WTC11 (cell line): ENCODE measurements at regions not wholly inside any gene's neighbourhood (a gene's known extent, or its start where the extent isn't known, plus 50 kb on each side); places are given as distances from the start of the nearest gene placed in this dataset.

ENCODE experiments used
- ATAC-seq: fragments of 200-7000 bp; cut with Tn5 transposase; 2 replicates; pipeline ENCODE4 v1.10.0; 2021; ENCODE audit warnings: mild to moderate bottlenecking, moderate library complexity
- CTCF ChIA-PET: fragments of 300-600 bp; sonication (Branson Sonifier 250); formaldehyde crosslinking; loops from one replicate; lab custom pipeline; 2021; ENCODE audit warnings: antibody characterized with exemption; lab: Charles Lee
- POLR2A ChIA-PET: fragments of 350-600 bp; sonication (Branson Sonifier 250); formaldehyde crosslinking; loops from one replicate; lab custom pipeline; 2021; ENCODE audit warnings: antibody characterized with exemption; lab: Charles Lee
- DNase-seq: peaks from one replicate; pipeline ENCODE4 v3.0.0; 2021; ENCODE audit warnings: low spot score
- H3K27ac Mint-ChIP-seq: 2 replicates; pipeline ENCODE4 v1.8.0; 2021; ENCODE audit warnings: mixed read lengths
- H3K27me3 Mint-ChIP-seq: 2 replicates; pipeline ENCODE4 v1.8.0; 2021; ENCODE audit warnings: low read depth, mild to moderate bottlenecking, moderate library complexity, mixed read lengths
- H3K36me3 Mint-ChIP-seq: 2 replicates; pipeline ENCODE4 v1.8.0; 2021; ENCODE audit warnings: mixed read lengths
- H3K4me1 Mint-ChIP-seq: 2 replicates; pipeline ENCODE4 v1.8.0; 2022; ENCODE audit warnings: mixed read lengths
- H3K4me3 Mint-ChIP-seq: 2 replicates; pipeline ENCODE4 v1.8.0; 2021; ENCODE audit warnings: mild to moderate bottlenecking, moderate library complexity, mixed read lengths
- H3K9me3 Mint-ChIP-seq: 2 replicates; pipeline ENCODE4 v1.8.0; 2021; ENCODE audit warnings: mixed read lengths
- CBFB ChIP-seq: sonication (generic); formaldehyde crosslinking; IDR thresholded peaks from 2 replicates; pipeline ENCODE4 v1.8.1; 2022; ENCODE audit warnings: mild to moderate bottlenecking, low read depth, missing genetic modification reagents
- EMX1 ChIP-seq: fragments of 250-450 bp; sonication (Bioruptor Pico); IDR thresholded peaks from 2 replicates; pipeline ENCODE4 v1.8.0; 2021; ENCODE audit warnings: mild to moderate bottlenecking
- FOXJ3 ChIP-seq: sonication (generic); formaldehyde crosslinking; IDR thresholded peaks from 2 replicates; pipeline ENCODE4 v1.9.0; 2021; ENCODE audit warnings: missing genetic modification reagents, mild to moderate bottlenecking, borderline replicate concordance
- GTF2I ChIP-seq: fragments of 250-450 bp; sonication (Bioruptor Pico); conservative IDR thresholded peaks from 2 replicates; pipeline ENCODE4 v1.4.0; 2021; ENCODE audit warnings: mild to moderate bottlenecking
- HMGA2 ChIP-seq: fragments of 250-450 bp; sonication (Bioruptor Pico); IDR thresholded peaks from 2 replicates; pipeline ENCODE4 v1.4.0; 2021; ENCODE audit warnings: mild to moderate bottlenecking, moderate library complexity
- IRF2 ChIP-seq: sonication (generic); formaldehyde crosslinking; IDR thresholded peaks from 2 replicates; pipeline ENCODE4 v1.8.0; 2022; ENCODE audit warnings: low read depth, missing genetic modification reagents, borderline replicate concordance
- JAZF1 ChIP-seq: fragments of 250-450 bp; sonication (Bioruptor Pico); IDR thresholded peaks from 2 replicates; pipeline ENCODE4 v1.9.0; 2021; ENCODE audit warnings: moderate library complexity, mild to moderate bottlenecking, inconsistent platforms
- MLX ChIP-seq: sonication (generic); formaldehyde crosslinking; IDR thresholded peaks from 2 replicates; pipeline ENCODE4 v1.8.1; 2023; ENCODE audit warnings: mild to moderate bottlenecking, missing genetic modification reagents, moderate library complexity
- NFYB ChIP-seq: sonication (generic); formaldehyde crosslinking; conservative IDR thresholded peaks from 2 replicates; pipeline ENCODE4 v1.8.0; 2022; ENCODE audit warnings: low read depth, missing genetic modification reagents
- RORB ChIP-seq: fragments of 250-450 bp; sonication (Bioruptor Pico); IDR thresholded peaks from 2 replicates; pipeline ENCODE4 v1.9.0; 2021; ENCODE audit warnings: mild to moderate bottlenecking
- STAT6 ChIP-seq: sonication (generic); formaldehyde crosslinking; conservative IDR thresholded peaks from 2 replicates; pipeline ENCODE4 v1.8.1; 2023; ENCODE audit warnings: mild to moderate bottlenecking, low read depth, missing genetic modification reagents, moderate library complexity
- TP53 ChIP-seq: sonication (generic); formaldehyde crosslinking; IDR thresholded peaks from 2 replicates; pipeline ENCODE4 v1.8.1; 2023; ENCODE audit warnings: mild to moderate bottlenecking, missing genetic modification reagents
- ZNF121 ChIP-seq: sonication (generic); formaldehyde crosslinking; IDR thresholded peaks from 2 replicates; pipeline ENCODE4 v1.8.0; 2023; ENCODE audit warnings: missing genetic modification reagents
- ZNF138 ChIP-seq: sonication (generic); formaldehyde crosslinking; conservative IDR thresholded peaks from 2 replicates; pipeline ENCODE4 v1.8.1; 2022; ENCODE audit warnings: mild to moderate bottlenecking, moderate library complexity, missing genetic modification reagents
- ZNF423 ChIP-seq: fragments of 250-450 bp; sonication (Bioruptor Pico); IDR thresholded peaks from 2 replicates; pipeline ENCODE4 v2.1.2; 2022; ENCODE audit warnings: mild to moderate bottlenecking, moderate library complexity
- ZNF671 ChIP-seq: fragments of 250-450 bp; sonication (Bioruptor Pico); IDR thresholded peaks from 2 replicates; pipeline ENCODE4 v1.8.0; 2021; ENCODE audit warnings: mild to moderate bottlenecking
- TF ChIP-seq, protein P1 (sequence below): fragments of 250-450 bp; sonication (Bioruptor Pico); IDR thresholded peaks from 2 replicates; pipeline ENCODE4 v2.1.2; 2022; ENCODE audit warnings: mild to moderate bottlenecking, moderate library complexity
- TF ChIP-seq, protein P2 (sequence below): sonication (generic); formaldehyde crosslinking; conservative IDR thresholded peaks from 2 replicates; pipeline ENCODE4 v1.8.1; 2022; ENCODE audit warnings: mild to moderate bottlenecking, missing genetic modification reagents
- TF ChIP-seq, protein P3 (sequence below): sonication (generic); formaldehyde crosslinking; IDR thresholded peaks from 2 replicates; pipeline ENCODE4 v1.8.0; 2023; ENCODE audit warnings: missing genetic modification reagents, mild to moderate bottlenecking, borderline replicate concordance
- TF ChIP-seq, protein P4 (sequence below): fragments of 200-600 bp; IDR thresholded peaks from 2 replicates; pipeline ENCODE4 v1.8.0; 2022; ENCODE audit warnings: antibody characterized with exemption
- TF ChIP-seq, protein P5 (sequence below): fragments of 250-450 bp; sonication (Bioruptor Pico); IDR thresholded peaks from 2 replicates; pipeline ENCODE4 v1.9.0; 2021; ENCODE audit warnings: mild to moderate bottlenecking
- TF ChIP-seq, protein P6 (sequence below): sonication (generic); formaldehyde crosslinking; IDR thresholded peaks from 2 replicates; pipeline ENCODE4 v1.8.1; 2023; ENCODE audit warnings: mild to moderate bottlenecking, moderate library complexity, missing genetic modification reagents

DNA sequence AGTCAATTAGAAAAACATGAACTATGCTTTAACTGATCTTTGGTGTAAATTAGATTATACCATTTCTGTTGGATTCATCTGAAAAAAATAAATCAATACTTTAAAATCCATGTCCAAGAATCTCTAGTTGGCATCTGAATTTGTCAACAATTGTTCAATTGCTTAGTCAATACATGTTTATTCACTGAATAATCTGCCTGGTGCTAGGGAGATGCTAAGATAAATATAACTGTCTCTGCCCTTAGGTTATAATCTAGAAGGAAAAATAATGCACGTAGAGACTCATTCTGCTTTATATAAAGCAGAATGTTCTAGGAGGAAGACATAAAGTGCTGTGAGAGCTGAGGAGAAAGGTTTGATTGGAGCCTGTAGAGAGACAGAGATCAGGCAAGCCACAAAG, 537.2 kb upstream of the IL12A start (continued):
- TF ChIP-seq, protein P1, sequence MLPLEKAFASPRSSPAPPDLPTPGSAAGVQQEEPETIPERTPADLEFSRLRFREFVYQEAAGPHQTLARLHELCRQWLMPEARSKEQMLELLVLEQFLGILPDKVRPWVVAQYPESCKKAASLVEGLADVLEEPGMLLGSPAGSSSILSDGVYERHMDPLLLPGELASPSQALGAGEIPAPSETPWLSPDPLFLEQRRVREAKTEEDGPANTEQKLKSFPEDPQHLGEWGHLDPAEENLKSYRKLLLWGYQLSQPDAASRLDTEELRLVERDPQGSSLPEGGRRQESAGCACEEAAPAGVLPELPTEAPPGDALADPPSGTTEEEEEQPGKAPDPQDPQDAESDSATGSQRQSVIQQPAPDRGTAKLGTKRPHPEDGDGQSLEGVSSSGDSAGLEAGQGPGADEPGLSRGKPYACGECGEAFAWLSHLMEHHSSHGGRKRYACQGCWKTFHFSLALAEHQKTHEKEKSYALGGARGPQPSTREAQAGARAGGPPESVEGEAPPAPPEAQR (CRISPR knock-in tag) = no peak
- no peak for TF ChIP-seq ZNF423
- no peak for TF ChIP-seq RORB (CRISPR knock-in tag)
- no peak for TF ChIP-seq FOXJ3
- no peak for TF ChIP-seq JAZF1
- no peak for TF ChIP-seq IRF2 (CRISPR knock-in tag)
- TF ChIP-seq TP53 = no peak
- no peak for TF ChIP-seq MLX (CRISPR knock-in tag)
- no peak for TF ChIP-seq HMGA2
- no peak for TF ChIP-seq ZNF671 (CRISPR knock-in tag)
- TF ChIP-seq, protein P2, sequence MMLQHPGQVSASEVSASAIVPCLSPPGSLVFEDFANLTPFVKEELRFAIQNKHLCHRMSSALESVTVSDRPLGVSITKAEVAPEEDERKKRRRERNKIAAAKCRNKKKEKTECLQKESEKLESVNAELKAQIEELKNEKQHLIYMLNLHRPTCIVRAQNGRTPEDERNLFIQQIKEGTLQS (CRISPR knock-in tag) = no peak
- TF ChIP-seq, protein P3, sequence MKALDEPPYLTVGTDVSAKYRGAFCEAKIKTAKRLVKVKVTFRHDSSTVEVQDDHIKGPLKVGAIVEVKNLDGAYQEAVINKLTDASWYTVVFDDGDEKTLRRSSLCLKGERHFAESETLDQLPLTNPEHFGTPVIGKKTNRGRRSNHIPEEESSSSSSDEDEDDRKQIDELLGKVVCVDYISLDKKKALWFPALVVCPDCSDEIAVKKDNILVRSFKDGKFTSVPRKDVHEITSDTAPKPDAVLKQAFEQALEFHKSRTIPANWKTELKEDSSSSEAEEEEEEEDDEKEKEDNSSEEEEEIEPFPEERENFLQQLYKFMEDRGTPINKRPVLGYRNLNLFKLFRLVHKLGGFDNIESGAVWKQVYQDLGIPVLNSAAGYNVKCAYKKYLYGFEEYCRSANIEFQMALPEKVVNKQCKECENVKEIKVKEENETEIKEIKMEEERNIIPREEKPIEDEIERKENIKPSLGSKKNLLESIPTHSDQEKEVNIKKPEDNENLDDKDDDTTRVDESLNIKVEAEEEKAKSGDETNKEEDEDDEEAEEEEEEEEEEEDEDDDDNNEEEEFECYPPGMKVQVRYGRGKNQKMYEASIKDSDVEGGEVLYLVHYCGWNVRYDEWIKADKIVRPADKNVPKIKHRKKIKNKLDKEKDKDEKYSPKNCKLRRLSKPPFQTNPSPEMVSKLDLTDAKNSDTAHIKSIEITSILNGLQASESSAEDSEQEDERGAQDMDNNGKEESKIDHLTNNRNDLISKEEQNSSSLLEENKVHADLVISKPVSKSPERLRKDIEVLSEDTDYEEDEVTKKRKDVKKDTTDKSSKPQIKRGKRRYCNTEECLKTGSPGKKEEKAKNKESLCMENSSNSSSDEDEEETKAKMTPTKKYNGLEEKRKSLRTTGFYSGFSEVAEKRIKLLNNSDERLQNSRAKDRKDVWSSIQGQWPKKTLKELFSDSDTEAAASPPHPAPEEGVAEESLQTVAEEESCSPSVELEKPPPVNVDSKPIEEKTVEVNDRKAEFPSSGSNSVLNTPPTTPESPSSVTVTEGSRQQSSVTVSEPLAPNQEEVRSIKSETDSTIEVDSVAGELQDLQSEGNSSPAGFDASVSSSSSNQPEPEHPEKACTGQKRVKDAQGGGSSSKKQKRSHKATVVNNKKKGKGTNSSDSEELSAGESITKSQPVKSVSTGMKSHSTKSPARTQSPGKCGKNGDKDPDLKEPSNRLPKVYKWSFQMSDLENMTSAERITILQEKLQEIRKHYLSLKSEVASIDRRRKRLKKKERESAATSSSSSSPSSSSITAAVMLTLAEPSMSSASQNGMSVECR (CRISPR knock-in tag) = no peak
- TF ChIP-seq, all 79 proteins: peak for 0

- no peak for DNase-seq
- H3K4me1 Mint-ChIP-seq = peaks cover 8% of the 10 kb centered on the region
- H3K27ac Mint-ChIP-seq = no peak overlapping the region
- POLR2A ChIA-PET = no interaction called here
- no peak overlapping the region for H3K4me3 Mint-ChIP-seq
- H3K36me3 Mint-ChIP-seq = no peaks in the 10 kb centered on the region
- CTCF ChIA-PET = interaction anchor here (0.7 to 1.5 kb wide), 2 partner anchors 131 to 134 kb away, joined by 3 to 5 read pairs; no protein-coding TSS in a partner anchor
- H3K27me3 Mint-ChIP-seq = no peaks in the 10 kb centered on the region; the same call in 1 of the 2 replicates
- ATAC-seq = no peak
- no peaks in the 10 kb centered on the region for H3K9me3 Mint-ChIP-seq
- TF ChIP-seq HMGA2 (no peak), EMX1 (no peak), STAT6 (CRISPR knock-in tag) (no peak), CBFB (CRISPR knock-in tag) (no peak), ZNF138 (no peak), JAZF1 (no peak), ZNF121 (CRISPR knock-in tag) (no peak), NFYB (CRISPR knock-in tag) (no peak), GTF2I (CRISPR knock-in tag) (no peak)
- TF ChIP-seq, protein P4, sequence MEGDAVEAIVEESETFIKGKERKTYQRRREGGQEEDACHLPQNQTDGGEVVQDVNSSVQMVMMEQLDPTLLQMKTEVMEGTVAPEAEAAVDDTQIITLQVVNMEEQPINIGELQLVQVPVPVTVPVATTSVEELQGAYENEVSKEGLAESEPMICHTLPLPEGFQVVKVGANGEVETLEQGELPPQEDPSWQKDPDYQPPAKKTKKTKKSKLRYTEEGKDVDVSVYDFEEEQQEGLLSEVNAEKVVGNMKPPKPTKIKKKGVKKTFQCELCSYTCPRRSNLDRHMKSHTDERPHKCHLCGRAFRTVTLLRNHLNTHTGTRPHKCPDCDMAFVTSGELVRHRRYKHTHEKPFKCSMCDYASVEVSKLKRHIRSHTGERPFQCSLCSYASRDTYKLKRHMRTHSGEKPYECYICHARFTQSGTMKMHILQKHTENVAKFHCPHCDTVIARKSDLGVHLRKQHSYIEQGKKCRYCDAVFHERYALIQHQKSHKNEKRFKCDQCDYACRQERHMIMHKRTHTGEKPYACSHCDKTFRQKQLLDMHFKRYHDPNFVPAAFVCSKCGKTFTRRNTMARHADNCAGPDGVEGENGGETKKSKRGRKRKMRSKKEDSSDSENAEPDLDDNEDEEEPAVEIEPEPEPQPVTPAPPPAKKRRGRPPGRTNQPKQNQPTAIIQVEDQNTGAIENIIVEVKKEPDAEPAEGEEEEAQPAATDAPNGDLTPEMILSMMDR = no peak
- TF ChIP-seq, protein P5, sequence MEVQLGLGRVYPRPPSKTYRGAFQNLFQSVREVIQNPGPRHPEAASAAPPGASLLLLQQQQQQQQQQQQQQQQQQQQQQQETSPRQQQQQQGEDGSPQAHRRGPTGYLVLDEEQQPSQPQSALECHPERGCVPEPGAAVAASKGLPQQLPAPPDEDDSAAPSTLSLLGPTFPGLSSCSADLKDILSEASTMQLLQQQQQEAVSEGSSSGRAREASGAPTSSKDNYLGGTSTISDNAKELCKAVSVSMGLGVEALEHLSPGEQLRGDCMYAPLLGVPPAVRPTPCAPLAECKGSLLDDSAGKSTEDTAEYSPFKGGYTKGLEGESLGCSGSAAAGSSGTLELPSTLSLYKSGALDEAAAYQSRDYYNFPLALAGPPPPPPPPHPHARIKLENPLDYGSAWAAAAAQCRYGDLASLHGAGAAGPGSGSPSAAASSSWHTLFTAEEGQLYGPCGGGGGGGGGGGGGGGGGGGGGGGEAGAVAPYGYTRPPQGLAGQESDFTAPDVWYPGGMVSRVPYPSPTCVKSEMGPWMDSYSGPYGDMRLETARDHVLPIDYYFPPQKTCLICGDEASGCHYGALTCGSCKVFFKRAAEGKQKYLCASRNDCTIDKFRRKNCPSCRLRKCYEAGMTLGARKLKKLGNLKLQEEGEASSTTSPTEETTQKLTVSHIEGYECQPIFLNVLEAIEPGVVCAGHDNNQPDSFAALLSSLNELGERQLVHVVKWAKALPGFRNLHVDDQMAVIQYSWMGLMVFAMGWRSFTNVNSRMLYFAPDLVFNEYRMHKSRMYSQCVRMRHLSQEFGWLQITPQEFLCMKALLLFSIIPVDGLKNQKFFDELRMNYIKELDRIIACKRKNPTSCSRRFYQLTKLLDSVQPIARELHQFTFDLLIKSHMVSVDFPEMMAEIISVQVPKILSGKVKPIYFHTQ (CRISPR knock-in tag) = no peak
- TF ChIP-seq, protein P6, sequence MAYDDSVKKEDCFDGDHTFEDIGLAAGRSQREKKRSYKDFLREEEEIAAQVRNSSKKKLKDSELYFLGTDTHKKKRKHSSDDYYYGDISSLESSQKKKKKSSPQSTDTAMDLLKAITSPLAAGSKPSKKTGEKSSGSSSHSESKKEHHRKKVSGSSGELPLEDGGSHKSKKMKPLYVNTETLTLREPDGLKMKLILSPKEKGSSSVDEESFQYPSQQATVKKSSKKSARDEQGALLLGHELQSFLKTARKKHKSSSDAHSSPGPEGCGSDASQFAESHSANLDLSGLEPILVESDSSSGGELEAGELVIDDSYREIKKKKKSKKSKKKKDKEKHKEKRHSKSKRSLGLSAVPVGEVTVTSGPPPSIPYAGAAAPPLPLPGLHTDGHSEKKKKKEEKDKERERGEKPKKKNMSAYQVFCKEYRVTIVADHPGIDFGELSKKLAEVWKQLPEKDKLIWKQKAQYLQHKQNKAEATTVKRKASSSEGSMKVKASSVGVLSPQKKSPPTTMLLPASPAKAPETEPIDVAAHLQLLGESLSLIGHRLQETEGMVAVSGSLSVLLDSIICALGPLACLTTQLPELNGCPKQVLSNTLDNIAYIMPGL = no peak
Measured at GRCh38 chr3:159453036-159453435, 535.6 kb upstream of the IL12A start.
